Endothelial cell of umbilical vein (primary cell): ENCODE measurements at regions not wholly inside any gene's neighbourhood (a gene's known extent, or its start where the extent isn't known, plus 50 kb on each side); places are given as distances from the start of the nearest gene placed in this dataset.

Experiments used
- BruUV-seq: library from RNA; stranded (reverse); fragments of 400-500 nt; replicated peaks from 2 replicates; lab custom pipeline; 2021; lab: Mats Ljungman, UMichigan
- CTCF ChIA-PET: fragments of 300-600, 350-600 bp; sonication (Branson Sonifier 250); formaldehyde crosslinking; loops from one replicate; lab custom pipeline; 2021; ENCODE audit warnings: antibody characterized with exemption, inconsistent platforms; lab: Charles Lee
- POLR2A ChIA-PET: fragments of 300-600, 350-600 bp; sonication (Branson Sonifier 250); formaldehyde crosslinking; loops from one replicate; lab custom pipeline; 2021; ENCODE audit warnings: antibody characterized with exemption, inconsistent platforms; lab: Charles Lee
- DNase-seq: peaks from one replicate; pipeline ENCODE4 v3.0.0-alpha.2; 2011; ENCODE audit warnings: low read depth, low spot score
- FAIRE-seq: peaks from 2 replicates; lab custom pipeline; 2011; peaks lifted over from hg19 to GRCh38; lab: Jason Lieb, UNC
- H2AFZ ChIP-seq: 2 replicates; pipeline ENCODE4 v1.6.0; 2012; ENCODE audit warnings: low read depth, low read length, control low read depth, inconsistent platforms
- H3K27ac ChIP-seq: 2 replicates; pipeline ENCODE4 v1.5.1; 2011; ENCODE audit warnings: low read depth, mild to moderate bottlenecking, control low read depth, low read length, moderate library complexity; ENCODE audit not compliant: insufficient read depth
- H3K27me3 ChIP-seq, 2 experiments: 2 replicates each; pipeline versions ENCODE4 v1.6.0 to v1.6.1; 2011; ENCODE audit warnings: low read length in 2 of 2, mixed read lengths in 1 of 2; ENCODE audit not compliant: control insufficient read depth in 2 of 2, insufficient read depth in 2 of 2
- H3K36me3 ChIP-seq, 2 experiments: 2 replicates in 1 of 2; 3 replicates in 1 of 2; pipeline ENCODE4 v1.5.1; 2011; ENCODE audit warnings: low read length in 2 of 2, mild to moderate bottlenecking in 1 of 2, moderate library complexity in 1 of 2; ENCODE audit not compliant: control insufficient read depth in 2 of 2, insufficient read depth in 2 of 2; ENCODE audit errors: extremely low read depth in 1 of 2
- H3K4me1 ChIP-seq: 3 replicates; pipeline ENCODE4 v1.5.1; 2011; ENCODE audit warnings: mild to moderate bottlenecking, low read length; ENCODE audit not compliant: control insufficient read depth, insufficient read depth; ENCODE audit errors: extremely low read depth
- H3K4me2 ChIP-seq: 2 replicates; pipeline ENCODE4 v1.6.1; 2011; ENCODE audit warnings: low read length, control low read depth, mixed read lengths; ENCODE audit not compliant: insufficient read depth
- H3K4me3 ChIP-seq, 3 experiments: fragments of 200-600 bp in 1 of 3; sonication (generic), shearing (Covaris generic) in 1 of 3; replicated peaks in 1 of 3; 2 replicates each; pipeline ENCODE4 v1.5.1; 2011 to 2016; ENCODE audit warnings: control low read depth in 3 of 3, low read length in 3 of 3, mild to moderate bottlenecking in 2 of 3, inconsistent platforms in 1 of 3, low read depth in 1 of 3, moderate library complexity in 1 of 3; ENCODE audit not compliant: insufficient read depth in 1 of 3
- H3K79me2 ChIP-seq: 2 replicates; pipeline ENCODE4 v1.6.0; 2012; ENCODE audit warnings: low read length, inconsistent platforms; ENCODE audit not compliant: control insufficient read depth, insufficient read depth
- H3K9ac ChIP-seq: replicated peaks from 2 replicates; pipeline ENCODE3; 2011; ENCODE audit warnings: low read length, control low read depth; ENCODE audit not compliant: insufficient read depth; ENCODE audit errors: extremely low read depth
- H3K9me1 ChIP-seq: replicated peaks from 3 replicates; pipeline ENCODE4 v1.6.0; 2011; ENCODE audit warnings: mild to moderate bottlenecking, low read length; ENCODE audit not compliant: control insufficient read depth, insufficient read depth; ENCODE audit errors: extremely low read depth
- H3K9me3 ChIP-seq: replicated peaks from 2 replicates; pipeline ENCODE4 v1.5.1; 2012; ENCODE audit warnings: low read length, inconsistent platforms; ENCODE audit not compliant: control insufficient read depth, insufficient read depth
- H4K20me1 ChIP-seq: replicated peaks from 2 replicates; pipeline ENCODE3; 2011; ENCODE audit warnings: mild to moderate bottlenecking, low read length; ENCODE audit not compliant: control insufficient read depth, insufficient read depth; ENCODE audit errors: extremely low read depth
- CTCF ChIP-seq, 2 donors: IDR thresholded peaks; 1 replicate in 1 of 2; 2 replicates in 1 of 2; pipeline ENCODE4 v1.5.1; 2011; ENCODE audit warnings: low read length in 2 of 2, mild to moderate bottlenecking in 2 of 2, moderate library complexity in 2 of 2, control low read depth in 1 of 2, inconsistent platforms in 1 of 2, low read depth in 1 of 2; ENCODE audit not compliant: insufficient read depth in 1 of 2; ENCODE audit errors: extremely low read depth in 1 of 2
- EZH2 ChIP-seq: IDR thresholded peaks from 2 replicates; pipeline ENCODE4 v1.6.1; 2012; ENCODE audit warnings: borderline replicate concordance, low read depth, mild to moderate bottlenecking, moderate library complexity, low read length, inconsistent platforms; ENCODE audit not compliant: severe bottlenecking
- FOS ChIP-seq: IDR thresholded peaks from 2 replicates; pipeline ENCODE4 v1.6.1; 2011; ENCODE audit warnings: mild to moderate bottlenecking, low read length, moderate library complexity, borderline replicate concordance; ENCODE audit not compliant: insufficient read depth
- GATA2 ChIP-seq: IDR thresholded peaks from 2 replicates; pipeline ENCODE4 v1.7.0; 2011; ENCODE audit warnings: low read depth, mild to moderate bottlenecking, moderate library complexity, mixed read lengths, low read length; ENCODE audit not compliant: insufficient read length, insufficient read depth
- JUN ChIP-seq: IDR thresholded peaks from 2 replicates; pipeline ENCODE4 v1.6.1; 2011; ENCODE audit warnings: borderline replicate concordance, low read depth; ENCODE audit not compliant: insufficient read length, insufficient read depth
- MAX ChIP-seq: IDR thresholded peaks from 2 replicates; pipeline ENCODE4 v1.6.1; 2011; ENCODE audit not compliant: insufficient read depth, insufficient read length
- MYC ChIP-seq: IDR thresholded peaks from one replicate; pipeline ENCODE4 v1.6.1; 2011; ENCODE audit warnings: mild to moderate bottlenecking, low read depth, low read length
- POLR2A ChIP-seq: IDR thresholded peaks from 2 replicates; pipeline ENCODE4 v1.6.1; 2012; ENCODE audit warnings: low read depth, mild to moderate bottlenecking, control low read depth, low read length
- POLR2AphosphoS5 ChIP-seq: IDR thresholded peaks from 2 replicates; pipeline ENCODE4 v1.6.1; 2012; ENCODE audit warnings: low read depth, mild to moderate bottlenecking, control low read depth, low read length, moderate library complexity; ENCODE audit not compliant: insufficient read depth
- dilution Hi-C: fragments of 300-500 bp; cut with MboI; formaldehyde crosslinking; loops from one replicate; pipeline ENCODE4 v1.15.0; 2019; ENCODE audit warnings: low sequenced_read_pairs; ENCODE audit not compliant: extremely low pct_ligation_motif_present
- intact Hi-C: fragments of 100-400 bp; cut with micrococcal nuclease; formaldehyde crosslinking; loops from one replicate; pipeline ENCODE4 v1.10.0; 2022

- CTCF ChIA-PET: no interaction called here
- Histone ChIP-seq H3K9me3 (no peaks in the 10 kb centered on the region), H2AFZ (no peak overlapping the region), H3K9me1 (no peaks in the 10 kb centered on the region), H3K4me3 (no peak overlapping the region), H3K4me2 (no peak overlapping the region), H3K79me2 (no peaks in the 10 kb centered on the region), H3K36me3 (no peaks in the 10 kb centered on the region), H3K9ac (no peak overlapping the region), H3K27ac (no peak overlapping the region), H3K27me3 (no peaks in the 10 kb centered on the region), H3K4me1 (no peaks in the 10 kb centered on the region), H4K20me1 (no peaks in the 10 kb centered on the region)
- no TSS peak for BruUV-seq
- no peak for DNase-seq
- intact Hi-C loops (no loop called here), dilution Hi-C loops (no loop called here)
- POLR2A ChIA-PET: no interaction called here
- TF ChIP-seq CTCF (IDR thresholded peaks at IDR 0.05; ENCODE audit: extremely low read depth in 1 of 2, insufficient read depth in 1 of 2, low read depth in 1 of 2, low read length in 2 of 2): no peak
- no peak for TF ChIP-seq MAX
- no peak for TF ChIP-seq POLR2AphosphoS5
- no peak for TF ChIP-seq POLR2A
- TF ChIP-seq GATA2: no peak
- no peak for TF ChIP-seq JUN
- TF ChIP-seq FOS: no peak
- no peak for TF ChIP-seq MYC
- no peak for TF ChIP-seq EZH2
- FAIRE-seq: no peak
These were observed 366.3 kb downstream of the IL20RB start for GRCh38 chr3:137324114-137324513.
